HAP-1 (cell line): ENCODE measurements at regions not wholly inside any gene's neighbourhood (a gene's known extent, or its start where the extent isn't known, plus 50 kb on each side); places are given as distances from the start of the nearest gene placed in this dataset.

Experiments
- DNase-seq, 2 experiments: peaks; one replicate each; pipeline ENCODE4 v3.0.0-alpha.2; 2016 to 2020; ENCODE audit warnings: low spot score in 2 of 2
- H3K27me3 ChIP-seq: fragments of 250-450 bp; sonication (Bioruptor Pico); 2 replicates; pipeline ENCODE4 v1.5.1; 2020; ENCODE audit warnings: low read depth, mild to moderate bottlenecking, moderate library complexity
- H3K36me3 ChIP-seq: fragments of 250-450 bp; sonication (Bioruptor Pico); replicated peaks from 2 replicates; pipeline ENCODE4 v1.5.1; 2020; ENCODE audit warnings: mild to moderate bottlenecking
- H3K4me1 ChIP-seq: fragments of 250-450 bp; sonication (Bioruptor Pico); 2 replicates; pipeline ENCODE4 v1.5.1; 2020; ENCODE audit warnings: mild to moderate bottlenecking
- H3K4me3 ChIP-seq: fragments of 250-450 bp; sonication (Bioruptor Pico); 2 replicates; pipeline ENCODE4 v1.5.1; 2020; ENCODE audit warnings: mild to moderate bottlenecking, moderate library complexity
- H3K9me3 ChIP-seq: fragments of 250-450 bp; sonication (Bioruptor Pico); 2 replicates; pipeline ENCODE4 v1.5.1; 2020; ENCODE audit warnings: mild to moderate bottlenecking, moderate library complexity
- in situ Hi-C: fragments of 300-500 bp; cut with MboI; formaldehyde crosslinking; loops from 3 replicates; pipeline ENCODE4 v1.14.3; 2020; ENCODE audit warnings: low sequenced_read_pairs, inconsistent platforms, mixed read lengths

- Histone ChIP-seq H3K4me3 (no peak overlapping the region), H3K27me3 (peaks cover 30% of the 10 kb centered on the region), H3K4me1 (no peaks in the 10 kb centered on the region), H3K36me3 (no peaks in the 10 kb centered on the region), H3K9me3 (no peaks in the 10 kb centered on the region)
- DNase-seq, result no peak
- in situ Hi-C loops, result no loop called here
These were observed 265.0 kb upstream of the PARD3B start for GRCh38 chr2:204280262-204280668.

GRCh38 chr2:204282081-204282480 is 263.2 kb upstream of the PARD3B start:
- H3K27me3 ChIP-seq, result peaks cover 33% of the 10 kb centered on the region
- no peaks in the 10 kb centered on the region for H3K4me1 ChIP-seq
- no peaks in the 10 kb centered on the region for H3K9me3 ChIP-seq
- no peaks in the 10 kb centered on the region for H3K36me3 ChIP-seq
- no peak overlapping the region for H3K4me3 ChIP-seq
- DNase-seq, result no peak
- in situ Hi-C loops, result no loop called here

GRCh38 chr2:204282525-204282924 is 262.8 kb upstream of the PARD3B start:
- Histone ChIP-seq H3K4me1 (no peaks in the 10 kb centered on the region), H3K9me3 (no peaks in the 10 kb centered on the region), H3K27me3 (peaks cover 34% of the 10 kb centered on the region), H3K36me3 (no peaks in the 10 kb centered on the region), H3K4me3 (no peak overlapping the region)
- in situ Hi-C loops, result no loop called here
- peak; percentile 11 to 47 for DNase-seq

- no peaks in the 10 kb centered on the region for H3K36me3 ChIP-seq
- no peaks in the 10 kb centered on the region for H3K4me1 ChIP-seq
- H3K4me3 ChIP-seq, result no peak overlapping the region
- H3K9me3 ChIP-seq, result no peaks in the 10 kb centered on the region
- peaks cover 59% of the 10 kb centered on the region for H3K27me3 ChIP-seq
- in situ Hi-C loops, result no loop called here
- DNase-seq, result no peak
These were observed 256.2 kb upstream of the PARD3B start for GRCh38 chr2:204289066-204289465.

- no peaks in the 10 kb centered on the region for H3K36me3 ChIP-seq
- DNase-seq, result no peak
- H3K27me3 ChIP-seq, result peaks cover 66% of the 10 kb centered on the region
- no peak overlapping the region for H3K4me3 ChIP-seq
- H3K4me1 ChIP-seq, result peaks cover 4% of the 10 kb centered on the region; the same call in 1 of the 2 replicates
- H3K9me3 ChIP-seq, result no peaks in the 10 kb centered on the region
- in situ Hi-C loops, result no loop called here
These were observed 252.8 kb upstream of the PARD3B start for GRCh38 chr2:204292439-204292838.

GRCh38 chr2:204293884-204294747 is 251.2 kb upstream of the PARD3B start:
- H3K27me3 ChIP-seq, result peaks cover 58% of the 10 kb centered on the region
- no peaks in the 10 kb centered on the region for H3K36me3 ChIP-seq
- H3K9me3 ChIP-seq, result no peaks in the 10 kb centered on the region
- peak in 1 of 2 experiments; percentile 55 for DNase-seq
- peaks cover 4% of the 10 kb centered on the region; the same call in 1 of the 2 replicates for H3K4me1 ChIP-seq
- in situ Hi-C loops, result no loop called here
- no peak overlapping the region for H3K4me3 ChIP-seq

GRCh38 chr2:204298404-204298803 is 246.9 kb upstream of the PARD3B start:
- Histone ChIP-seq H3K4me3 (no peak overlapping the region), H3K27me3 (peaks cover 29% of the 10 kb centered on the region), H3K9me3 (no peaks in the 10 kb centered on the region), H3K36me3 (no peaks in the 10 kb centered on the region), H3K4me1 (peaks cover 4% of the 10 kb centered on the region; the same call in 1 of the 2 replicates)
- in situ Hi-C loops, result no loop called here
- no peak for DNase-seq

GRCh38 chr2:204299766-204300165 is 245.5 kb upstream of the PARD3B start:
- H3K27me3 ChIP-seq, result peaks cover 25% of the 10 kb centered on the region
- DNase-seq, result no peak
- H3K4me3 ChIP-seq, result no peak overlapping the region
- no peaks in the 10 kb centered on the region for H3K36me3 ChIP-seq
- no peaks in the 10 kb centered on the region for H3K4me1 ChIP-seq
- in situ Hi-C loops, result loop anchor here (25.0 kb wide), 1 partner anchor 1388 kb away; the partner anchor contains the start of gene NRP2
- H3K9me3 ChIP-seq, result no peaks in the 10 kb centered on the region

- H3K9me3 ChIP-seq, result no peaks in the 10 kb centered on the region
- in situ Hi-C loops, result loop anchor here (25.0 kb wide), 1 partner anchor 1381 kb away; the partner anchor contains the start of gene NRP2
- H3K36me3 ChIP-seq, result no peaks in the 10 kb centered on the region
- no peak overlapping the region for H3K4me3 ChIP-seq
- DNase-seq, result no peak
- no peaks in the 10 kb centered on the region for H3K4me1 ChIP-seq
- peaks cover 12% of the 10 kb centered on the region for H3K27me3 ChIP-seq
These were observed 238.6 kb upstream of the PARD3B start for GRCh38 chr2:204306667-204307066.

- Histone ChIP-seq H3K4me1 (no peaks in the 10 kb centered on the region), H3K4me3 (no peak overlapping the region), H3K36me3 (no peaks in the 10 kb centered on the region), H3K9me3 (no peaks in the 10 kb centered on the region), H3K27me3 (peaks cover 26% of the 10 kb centered on the region)
- DNase-seq, result no peak
- in situ Hi-C loops, result loop anchor here (25.0 kb wide), 1 partner anchor 1375 kb away; the partner anchor contains the start of gene NRP2
These were observed 233.2 kb upstream of the PARD3B start for GRCh38 chr2:204312105-204312504.

- no peak for DNase-seq
- Histone ChIP-seq H3K36me3 (no peaks in the 10 kb centered on the region), H3K4me1 (no peaks in the 10 kb centered on the region), H3K9me3 (no peaks in the 10 kb centered on the region), H3K4me3 (no peak overlapping the region), H3K27me3 (peaks cover 19% of the 10 kb centered on the region)
- in situ Hi-C loops, result loop anchor here (25.0 kb wide), 1 partner anchor 1374 kb away; the partner anchor contains the start of gene NRP2
These were observed 232.0 kb upstream of the PARD3B start for GRCh38 chr2:204313256-204313655.

GRCh38 chr2:204315236-204315662 is 230.0 kb upstream of the PARD3B start:
- H3K4me3 ChIP-seq, result no peak overlapping the region
- H3K36me3 ChIP-seq, result no peaks in the 10 kb centered on the region
- H3K9me3 ChIP-seq, result no peaks in the 10 kb centered on the region
- DNase-seq, result no peak
- H3K27me3 ChIP-seq, result peaks cover 24% of the 10 kb centered on the region
- no peaks in the 10 kb centered on the region for H3K4me1 ChIP-seq
- in situ Hi-C loops, result loop anchor here (25.0 kb wide), 1 partner anchor 1372 kb away; the partner anchor contains the start of gene NRP2

- Histone ChIP-seq H3K27me3 (peaks cover 21% of the 10 kb centered on the region), H3K4me1 (no peaks in the 10 kb centered on the region), H3K9me3 (no peaks in the 10 kb centered on the region), H3K4me3 (no peak overlapping the region), H3K36me3 (no peaks in the 10 kb centered on the region)
- DNase-seq, result no peak
- in situ Hi-C loops, result loop anchor here (25.0 kb wide), 1 partner anchor 1370 kb away; the partner anchor contains the start of gene NRP2
These were observed 227.6 kb upstream of the PARD3B start for GRCh38 chr2:204317640-204318039.
